SK-N-SH (cell line): ENCODE measurements at regions not wholly inside any gene's neighbourhood (a gene's known extent, or its start where the extent isn't known, plus 50 kb on each side); places are given as distances from the start of the nearest gene placed in this dataset.

Experiments
- CTCF ChIA-PET: fragments of 300-600, 350-600 bp; formaldehyde crosslinking; extraction: SDS; loops from one replicate; lab custom pipeline; 2021; lab: Yijun Ruan, JAX
- POLR2A ChIA-PET: fragments of 350-600 bp; sonication (Branson Sonifier 250); formaldehyde crosslinking; extraction: SDS; loops from one replicate; lab custom pipeline; 2020; ENCODE audit warnings: antibody characterized with exemption, inconsistent platforms; lab: Yijun Ruan, JAX
- DNase-seq: peaks from one replicate; pipeline ENCODE4 v3.0.0; 2012
- H2AFZ ChIP-seq: fragments of 200-600 bp; sonication (generic); 2 replicates; pipeline ENCODE4 v1.8.1; 2016; ENCODE audit warnings: antibody characterized with exemption, mild to moderate bottlenecking, low read depth
- H3F3A ChIP-seq: fragments of 200-600 bp; sonication (generic); replicated peaks from 2 replicates; pipeline ENCODE3; 2016; ENCODE audit warnings: antibody characterized with exemption, mild to moderate bottlenecking; ENCODE audit not compliant: insufficient read depth
- H3K27ac ChIP-seq, 2 experiments: fragments of 200-500 bp in 1 of 2; fragments of 200-600 bp in 1 of 2; sonication (Bioruptor generic) in 1 of 2; sonication (generic), shearing (Covaris generic) in 1 of 2; 2 replicates each; pipeline versions ENCODE4 v1.5.1 to v1.6.1; 2014 to 2016; ENCODE audit warnings: low read depth in 2 of 2, inconsistent platforms in 1 of 2, low read length in 1 of 2, mild to moderate bottlenecking in 1 of 2, mixed read lengths in 1 of 2
- H3K27me3 ChIP-seq: fragments of 200-600 bp; sonication (generic), shearing (Covaris generic); 2 replicates; pipeline ENCODE4 v1.6.1; 2016; ENCODE audit warnings: mixed run types; ENCODE audit not compliant: insufficient read depth
- H3K36me3 ChIP-seq, 2 experiments: fragments of 200-500 bp in 1 of 2; fragments of 200-600 bp in 1 of 2; sonication (Bioruptor generic) in 1 of 2; sonication (generic) in 1 of 2; replicated peaks in 1 of 2; 2 replicates each; pipeline versions ENCODE3 to v1.5.1; 2014 to 2016; ENCODE audit warnings: low read length in 1 of 2, mild to moderate bottlenecking in 1 of 2; ENCODE audit not compliant: insufficient read depth in 2 of 2, control insufficient read depth in 1 of 2
- H3K4me1 ChIP-seq, 2 experiments: fragments of 200-500 bp in 1 of 2; fragments of 200-600 bp in 1 of 2; sonication (Bioruptor generic) in 1 of 2; sonication (generic), shearing (Covaris generic) in 1 of 2; 2 replicates each; pipeline versions ENCODE4 v1.5.1 to v1.6.1; 2014 to 2016; ENCODE audit warnings: low read depth in 1 of 2, low read length in 1 of 2, mixed run types in 1 of 2; ENCODE audit not compliant: insufficient read depth in 2 of 2, control insufficient read depth in 1 of 2
- H3K4me2 ChIP-seq: fragments of 200-600 bp; sonication (generic), shearing (Covaris generic); 2 replicates; pipeline ENCODE4 v1.6.1; 2017; ENCODE audit warnings: mixed run types
- H3K4me3 ChIP-seq, 2 experiments: fragments of 200-500 bp in 1 of 2; fragments of 200-600 bp in 1 of 2; sonication (Bioruptor generic) in 1 of 2; sonication (generic), shearing (Covaris generic) in 1 of 2; 2 replicates each; pipeline versions ENCODE4 v1.5.1 to v1.8.1; 2014 to 2016; ENCODE audit warnings: low read depth in 2 of 2, inconsistent platforms in 1 of 2, low read length in 1 of 2, mild to moderate bottlenecking in 1 of 2, mixed read lengths in 1 of 2, moderate library complexity in 1 of 2
- H3K79me2 ChIP-seq: fragments of 200-600 bp; sonication (generic); 2 replicates; pipeline ENCODE4 v1.8.1; 2017; ENCODE audit warnings: mild to moderate bottlenecking; ENCODE audit not compliant: insufficient read depth
- H3K9ac ChIP-seq: fragments of 200-600 bp; sonication (generic); 2 replicates; pipeline ENCODE4 v1.6.1; 2017; ENCODE audit warnings: mixed run types
- H3K9me2 ChIP-seq: fragments of 200-600 bp; sonication (generic); 2 replicates; pipeline ENCODE4 v1.6.1; 2017; ENCODE audit warnings: mixed run types
- H3K9me3 ChIP-seq: fragments of 200-600 bp; sonication (generic); 2 replicates; pipeline ENCODE4 v1.6.1; 2017; ENCODE audit warnings: mixed run types, mild to moderate bottlenecking, moderate library complexity
- H4K20me1 ChIP-seq: fragments of 200-600 bp; sonication (generic); 2 replicates; pipeline ENCODE4 v1.6.1; 2017; ENCODE audit warnings: mild to moderate bottlenecking, mixed run types; ENCODE audit not compliant: insufficient read depth
- ELF1 ChIP-seq: IDR thresholded peaks from 2 replicates; pipeline ENCODE4 v1.4.0; 2012
- EP300 ChIP-seq, 2 experiments: IDR thresholded peaks; 2 replicates each; pipeline versions ENCODE4 v1.4.0 to v1.6.1; 2012; ENCODE audit warnings: borderline replicate concordance in 1 of 2, low read depth in 1 of 2, low read length in 1 of 2
- FOXJ3 ChIP-seq: sonication (generic); formaldehyde crosslinking; IDR thresholded peaks from 2 replicates; pipeline ENCODE4 v1.5.1; 2020; ENCODE audit warnings: mild to moderate bottlenecking, missing genetic modification reagents
- GABPA ChIP-seq: IDR thresholded peaks from 2 replicates; pipeline ENCODE4 v1.4.0; 2012; ENCODE audit warnings: low read depth, mild to moderate bottlenecking
- JUND ChIP-seq: IDR thresholded peaks from 2 replicates; pipeline ENCODE4 v1.4.0; 2012
- MEF2A ChIP-seq: IDR thresholded peaks from 2 replicates; pipeline ENCODE4 v1.4.0; 2012; ENCODE audit warnings: low read depth, borderline replicate concordance
- MXI1 ChIP-seq: IDR thresholded peaks from 2 replicates; pipeline ENCODE4 v1.6.1; 2012; ENCODE audit warnings: mild to moderate bottlenecking, low read depth, low read length, improper control_type of control experiment
- NRF1 ChIP-seq: IDR thresholded peaks from 2 replicates; pipeline ENCODE4 v1.6.1; 2012; ENCODE audit warnings: low read depth, mild to moderate bottlenecking, low read length
- POLR2AphosphoS5 ChIP-seq: IDR thresholded peaks from 2 replicates; pipeline ENCODE4 v1.6.1; 2012; ENCODE audit warnings: low read depth, low read length
- RCOR1 ChIP-seq: fragments of 150-350 bp; IDR thresholded peaks from 2 replicates; pipeline ENCODE4 v1.6.1; 2017; ENCODE audit warnings: antibody characterized with exemption, low read length
- SIN3A ChIP-seq: IDR thresholded peaks from 2 replicates; pipeline ENCODE4 v1.6.1; 2012; ENCODE audit warnings: low read depth, mild to moderate bottlenecking, low read length, moderate library complexity, borderline replicate concordance
- TCF12 ChIP-seq: IDR thresholded peaks from 2 replicates; pipeline ENCODE4 v1.4.0; 2012
- TEAD4 ChIP-seq: IDR thresholded peaks from 2 replicates; pipeline ENCODE4 v1.4.0; 2012; ENCODE audit warnings: mild to moderate bottlenecking, borderline replicate concordance; ENCODE audit not compliant: insufficient read depth
- YY1 ChIP-seq: IDR thresholded peaks from 2 replicates; pipeline ENCODE4 v1.4.0; 2012; ENCODE audit warnings: low read depth, mild to moderate bottlenecking
- WGBS: methylation state at CpG from one replicate; pipeline ENCODE4 v1.1.6; 2017; ENCODE audit warnings: low lambda C conversion rate; 5-methylcytosine and 5-hydroxymethylcytosine counted together
- TF ChIP-seq, protein P1 (sequence below): IDR thresholded peaks from 2 replicates; pipeline ENCODE4; 2012
- TF ChIP-seq, protein P2 (sequence below): IDR thresholded peaks from 2 replicates; pipeline ENCODE4 v1.4.0; 2012; ENCODE audit warnings: low read depth, borderline replicate concordance
- TF ChIP-seq, protein P3 (sequence below): fragments of 150-350 bp; IDR thresholded peaks from 2 replicates; pipeline ENCODE4 v1.6.1; 2017; ENCODE audit warnings: antibody characterized with exemption, low read length, low read depth, borderline replicate concordance
- TF ChIP-seq, protein P4 (sequence below): fragments of 150-350 bp; IDR thresholded peaks from 2 replicates; pipeline ENCODE4 v1.6.1; 2016; ENCODE audit warnings: mild to moderate bottlenecking, low read depth, low read length
- TF ChIP-seq, protein P5 (sequence below): IDR thresholded peaks from 2 replicates; pipeline ENCODE4 v1.4.0; 2012; ENCODE audit warnings: low read depth, borderline replicate concordance

DNA sequence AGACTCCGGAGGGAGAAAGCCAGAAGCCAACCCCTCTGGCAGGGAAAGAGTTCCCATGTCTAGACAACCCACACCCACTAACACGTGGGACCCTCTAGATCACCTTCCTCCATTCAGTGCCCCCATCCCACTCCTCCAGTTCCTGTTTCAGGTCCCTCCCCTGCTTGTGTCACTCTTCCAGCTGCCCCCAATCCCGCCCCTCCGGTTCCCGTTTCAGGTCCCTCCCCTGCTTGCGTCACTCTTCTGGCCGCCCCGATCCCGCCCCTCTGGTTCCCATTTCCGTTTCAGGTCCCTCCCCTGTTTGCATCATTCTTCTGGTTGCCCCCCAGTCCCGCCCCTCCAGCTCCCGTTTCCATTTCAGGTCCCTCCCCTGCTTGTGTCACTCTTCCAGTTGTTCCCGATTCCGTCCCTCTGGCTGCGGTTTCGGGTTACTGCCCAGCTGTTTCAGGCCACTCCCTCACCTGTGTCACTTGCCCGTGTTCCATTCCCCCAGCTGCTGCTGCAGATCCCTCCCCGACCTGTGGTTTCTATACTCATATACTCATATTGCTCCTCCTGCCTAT is 64.8 kb upstream of the RANBP6 start:
- Histone ChIP-seq H3K9me3 (no peaks in the 10 kb centered on the region), H3K27me3 (no peaks in the 10 kb centered on the region), H3K4me1 (peaks cover 0 to 6% of the 10 kb centered on the region in 2 experiments; a peak in 1 of 4 replicates), H3K79me2 (no peaks in the 10 kb centered on the region), H3F3A (no peaks in the 10 kb centered on the region), H2AFZ (peak overlapping the region; percentile 75), H3K9ac (no peak overlapping the region), H3K9me2 (no peaks in the 10 kb centered on the region), H4K20me1 (no peaks in the 10 kb centered on the region), H3K4me2 (0 out of 2 replicates have a peak overlapping the region, but pooled peaks have one; percentile 26), H3K36me3 (no peaks in the 10 kb centered on the region), H3K27ac (no peak overlapping the region; a peak in 1 of 4 replicates), H3K4me3 (peak overlapping the region; percentile 40 to 43; a peak in 3 of 4 replicates)
- CTCF ChIA-PET: interaction anchor here (0.6 to 2.4 kb wide), 4 partner anchors 11 to 892 kb away, joined by 3 to 7 read pairs (median 3); no protein-coding TSS in a partner anchor
- TF ChIP-seq, protein P1, sequence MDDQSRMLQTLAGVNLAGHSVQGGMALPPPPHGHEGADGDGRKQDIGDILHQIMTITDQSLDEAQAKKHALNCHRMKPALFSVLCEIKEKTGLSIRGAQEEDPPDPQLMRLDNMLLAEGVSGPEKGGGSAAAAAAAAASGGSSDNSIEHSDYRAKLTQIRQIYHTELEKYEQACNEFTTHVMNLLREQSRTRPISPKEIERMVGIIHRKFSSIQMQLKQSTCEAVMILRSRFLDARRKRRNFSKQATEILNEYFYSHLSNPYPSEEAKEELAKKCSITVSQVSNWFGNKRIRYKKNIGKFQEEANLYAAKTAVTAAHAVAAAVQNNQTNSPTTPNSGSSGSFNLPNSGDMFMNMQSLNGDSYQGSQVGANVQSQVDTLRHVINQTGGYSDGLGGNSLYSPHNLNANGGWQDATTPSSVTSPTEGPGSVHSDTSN: peak; percentile 73
- TF ChIP-seq GABPA: peak; percentile 52
- TF ChIP-seq, protein P2, sequence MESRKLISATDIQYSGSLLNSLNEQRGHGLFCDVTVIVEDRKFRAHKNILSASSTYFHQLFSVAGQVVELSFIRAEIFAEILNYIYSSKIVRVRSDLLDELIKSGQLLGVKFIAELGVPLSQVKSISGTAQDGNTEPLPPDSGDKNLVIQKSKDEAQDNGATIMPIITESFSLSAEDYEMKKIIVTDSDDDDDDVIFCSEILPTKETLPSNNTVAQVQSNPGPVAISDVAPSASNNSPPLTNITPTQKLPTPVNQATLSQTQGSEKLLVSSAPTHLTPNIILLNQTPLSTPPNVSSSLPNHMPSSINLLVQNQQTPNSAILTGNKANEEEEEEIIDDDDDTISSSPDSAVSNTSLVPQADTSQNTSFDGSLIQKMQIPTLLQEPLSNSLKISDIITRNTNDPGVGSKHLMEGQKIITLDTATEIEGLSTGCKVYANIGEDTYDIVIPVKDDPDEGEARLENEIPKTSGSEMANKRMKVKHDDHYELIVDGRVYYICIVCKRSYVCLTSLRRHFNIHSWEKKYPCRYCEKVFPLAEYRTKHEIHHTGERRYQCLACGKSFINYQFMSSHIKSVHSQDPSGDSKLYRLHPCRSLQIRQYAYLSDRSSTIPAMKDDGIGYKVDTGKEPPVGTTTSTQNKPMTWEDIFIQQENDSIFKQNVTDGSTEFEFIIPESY: no peak
- no peak for TF ChIP-seq TCF12
- peak; percentile 78; the same call in 1 of the 2 replicates for TF ChIP-seq MXI1
- TF ChIP-seq SIN3A: no peak
- TF ChIP-seq, protein P3, sequence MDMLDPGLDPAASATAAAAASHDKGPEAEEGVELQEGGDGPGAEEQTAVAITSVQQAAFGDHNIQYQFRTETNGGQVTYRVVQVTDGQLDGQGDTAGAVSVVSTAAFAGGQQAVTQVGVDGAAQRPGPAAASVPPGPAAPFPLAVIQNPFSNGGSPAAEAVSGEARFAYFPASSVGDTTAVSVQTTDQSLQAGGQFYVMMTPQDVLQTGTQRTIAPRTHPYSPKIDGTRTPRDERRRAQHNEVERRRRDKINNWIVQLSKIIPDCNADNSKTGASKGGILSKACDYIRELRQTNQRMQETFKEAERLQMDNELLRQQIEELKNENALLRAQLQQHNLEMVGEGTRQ: no peak
- no peak for TF ChIP-seq JUND
- TF ChIP-seq EP300 (IDR thresholded peaks at IDR 0.05; ENCODE audit: borderline replicate concordance in 1 of 2, low read depth in 1 of 2, low read length in 1 of 2): no peak
- 25% methylated on average over 18 of the region's 18 CpGs for WGBS
- POLR2A ChIA-PET: interaction anchor here (0.7 kb wide), 1 partner anchor 556 kb away, joined by 3 read pairs; no protein-coding TSS in a partner anchor
- peak; percentile 75 for DNase-seq

DNA sequence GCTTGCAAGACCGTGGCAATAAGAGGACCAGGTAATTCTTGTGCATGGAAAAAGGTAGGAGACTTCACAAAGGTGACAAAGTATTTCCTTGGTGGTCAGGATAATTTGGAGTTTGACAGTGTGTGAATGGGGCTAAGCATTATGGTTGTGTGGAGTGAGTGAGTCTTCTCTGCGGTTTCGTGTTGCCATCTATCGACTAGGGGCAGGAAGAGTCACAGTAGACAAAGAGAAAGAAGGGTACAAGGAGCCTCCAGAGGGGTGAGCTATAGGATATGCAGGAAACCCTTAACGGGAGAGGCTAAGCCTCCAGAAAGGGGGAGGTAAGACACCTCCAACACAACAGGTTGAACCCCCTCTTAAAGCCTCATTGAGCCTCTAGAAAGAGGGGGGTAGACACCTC is 64.0 kb upstream of the RANBP6 start:
- H3K27me3 ChIP-seq: no peaks in the 10 kb centered on the region
- no peaks in the 10 kb centered on the region for H4K20me1 ChIP-seq
- no peak for DNase-seq
- no peaks in the 10 kb centered on the region for H3K9me3 ChIP-seq
- H3K4me3 ChIP-seq: peak overlapping the region; percentile 40 to 43; a peak in 2 of 4 replicates
- H2AFZ ChIP-seq: peak overlapping the region; percentile 75; the same call in 1 of the 2 replicates
- no peaks in the 10 kb centered on the region for H3F3A ChIP-seq
- no peak overlapping the region for H3K27ac ChIP-seq
- CTCF ChIA-PET: interaction anchor here (1.2 to 2.4 kb wide), 2 partner anchors 24 to 25 kb away, joined by 3 to 7 read pairs; no protein-coding TSS in a partner anchor
- H3K4me1 ChIP-seq: peaks cover 0 to 6% of the 10 kb centered on the region in 2 experiments; a peak in 1 of 4 replicates
- POLR2A ChIA-PET: no interaction called here
- no peak overlapping the region for H3K9ac ChIP-seq
- 70% methylated on average over 5 of the region's 5 CpGs for WGBS
- H3K9me2 ChIP-seq: no peaks in the 10 kb centered on the region
- H3K4me2 ChIP-seq: 0 out of 2 replicates have a peak overlapping the region, but pooled peaks have one; percentile 26
- no peaks in the 10 kb centered on the region for H3K36me3 ChIP-seq
- no peaks in the 10 kb centered on the region for H3K79me2 ChIP-seq
- TF ChIP-seq FOXJ3 (CRISPR knock-in tag) (no peak), MEF2A (no peak), YY1 (no peak), RCOR1 (no peak), EP300 (IDR thresholded peaks at IDR 0.05; ENCODE audit: borderline replicate concordance in 1 of 2, low read depth in 1 of 2, low read length in 1 of 2) (no peak), ELF1 (no peak), NRF1 (no peak), POLR2AphosphoS5 (no peak), SIN3A (no peak), TEAD4 (no peak)
- TF ChIP-seq, protein P4, sequence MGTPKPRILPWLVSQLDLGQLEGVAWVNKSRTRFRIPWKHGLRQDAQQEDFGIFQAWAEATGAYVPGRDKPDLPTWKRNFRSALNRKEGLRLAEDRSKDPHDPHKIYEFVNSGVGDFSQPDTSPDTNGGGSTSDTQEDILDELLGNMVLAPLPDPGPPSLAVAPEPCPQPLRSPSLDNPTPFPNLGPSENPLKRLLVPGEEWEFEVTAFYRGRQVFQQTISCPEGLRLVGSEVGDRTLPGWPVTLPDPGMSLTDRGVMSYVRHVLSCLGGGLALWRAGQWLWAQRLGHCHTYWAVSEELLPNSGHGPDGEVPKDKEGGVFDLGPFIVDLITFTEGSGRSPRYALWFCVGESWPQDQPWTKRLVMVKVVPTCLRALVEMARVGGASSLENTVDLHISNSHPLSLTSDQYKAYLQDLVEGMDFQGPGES: no peak
- TF ChIP-seq, protein P1: no peak
- TF ChIP-seq, protein P5, sequence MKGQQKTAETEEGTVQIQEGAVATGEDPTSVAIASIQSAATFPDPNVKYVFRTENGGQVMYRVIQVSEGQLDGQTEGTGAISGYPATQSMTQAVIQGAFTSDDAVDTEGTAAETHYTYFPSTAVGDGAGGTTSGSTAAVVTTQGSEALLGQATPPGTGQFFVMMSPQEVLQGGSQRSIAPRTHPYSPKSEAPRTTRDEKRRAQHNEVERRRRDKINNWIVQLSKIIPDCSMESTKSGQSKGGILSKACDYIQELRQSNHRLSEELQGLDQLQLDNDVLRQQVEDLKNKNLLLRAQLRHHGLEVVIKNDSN: no peak
